H1 (cell line): ENCODE measurements at regions not wholly inside any gene's neighbourhood (a gene's known extent, or its start where the extent isn't known, plus 50 kb on each side); places are given as distances from the start of the nearest gene placed in this dataset.

Source experiments
- CTCF ChIA-PET: fragments of 300-600 bp; sonication (Branson Sonifier 250); formaldehyde crosslinking; loops from one replicate; lab custom pipeline; 2021; ENCODE audit not compliant: partially characterized antibody; lab: Charles Lee
- POLR2A ChIA-PET: fragments of 300-600 bp; sonication (Branson Sonifier 250); formaldehyde crosslinking; loops from one replicate; lab custom pipeline; 2021; ENCODE audit warnings: inconsistent platforms; ENCODE audit not compliant: partially characterized antibody; lab: Charles Lee
- DNase-seq, 2 experiments: peaks; one replicate each; pipeline versions ENCODE4 v3.0.0 to v3.0.0-alpha.2; 2010 to 2022; ENCODE audit warnings: low spot score in 2 of 2, low read depth in 1 of 2, mixed read lengths in 1 of 2
- FAIRE-seq: peaks from 2 replicates; lab custom pipeline; 2011; peaks lifted over from hg19 to GRCh38; lab: Jason Lieb, UNC
- H2AFZ ChIP-seq: 2 replicates; pipeline ENCODE4 v1.8.1; 2012; ENCODE audit warnings: low read length, inconsistent platforms
- H2AK5ac ChIP-seq: 2 replicates; pipeline ENCODE4 v1.6.1; 2013; ENCODE audit warnings: low read depth, low read length
- H2BK120ac ChIP-seq: replicated peaks from 2 replicates; pipeline ENCODE3; 2013; ENCODE audit warnings: low read depth, low read length, inconsistent platforms
- H2BK12ac ChIP-seq: 2 replicates; pipeline ENCODE4 v1.6.1; 2013; ENCODE audit warnings: low read depth, low read length
- H2BK15ac ChIP-seq: 2 replicates; pipeline ENCODE4 v1.6.1; 2013; ENCODE audit warnings: low read length
- H2BK20ac ChIP-seq: 2 replicates; pipeline ENCODE4 v1.6.1; 2013; ENCODE audit warnings: low read length
- H2BK5ac ChIP-seq: 2 replicates; pipeline ENCODE4 v1.6.1; 2013; ENCODE audit warnings: low read depth, low read length
- H3K14ac ChIP-seq: 2 replicates; pipeline ENCODE4 v1.6.1; 2013; ENCODE audit warnings: inconsistent platforms; ENCODE audit not compliant: insufficient read length
- H3K18ac ChIP-seq: 2 replicates; pipeline ENCODE4 v1.6.1; 2013; ENCODE audit warnings: low read length; ENCODE audit errors: extremely low read depth
- H3K23ac ChIP-seq: 2 replicates; pipeline ENCODE4 v1.6.1; 2013; ENCODE audit warnings: inconsistent platforms; ENCODE audit not compliant: insufficient read length
- H3K23me2 ChIP-seq: 2 replicates; pipeline ENCODE4 v1.6.1; 2013; ENCODE audit warnings: low read depth, low read length
- H3K27ac ChIP-seq: 2 replicates; pipeline ENCODE4 v1.6.1; 2011; ENCODE audit warnings: low read depth, low read length, inconsistent platforms
- H3K27me3 ChIP-seq, 4 experiments: replicated peaks in 1 of 4; 1 replicate in 1 of 4; 2 replicates in 3 of 4; pipeline versions ENCODE4 v1.6.1 to v1.8.1; 2011 to 2013; ENCODE audit warnings: low read length in 3 of 4, mild to moderate bottlenecking in 3 of 4, inconsistent platforms in 2 of 4, mixed read lengths in 2 of 4, moderate library complexity in 1 of 4; ENCODE audit not compliant: control insufficient read depth in 3 of 4, insufficient read depth in 3 of 4; ENCODE audit errors: extremely low read depth in 1 of 4
- H3K36me3 ChIP-seq, 4 experiments: 2 replicates each; pipeline versions ENCODE4 v1.6.1 to v1.8.1; 2011 to 2013; ENCODE audit warnings: mild to moderate bottlenecking in 4 of 4, low read length in 3 of 4, moderate library complexity in 2 of 4, control low read depth in 1 of 4, inconsistent platforms in 1 of 4; ENCODE audit not compliant: insufficient read depth in 4 of 4, control insufficient read depth in 2 of 4
- H3K4ac ChIP-seq: replicated peaks from 2 replicates; pipeline ENCODE3; 2013; ENCODE audit warnings: low read length, low read depth, mixed read lengths, inconsistent platforms; ENCODE audit not compliant: insufficient read length
- H3K4me1 ChIP-seq, 4 experiments: replicated peaks in 1 of 4; 1 replicate in 1 of 4; 2 replicates in 3 of 4; pipeline versions ENCODE4 v1.6.1 to v1.8.1; 2011 to 2013; ENCODE audit warnings: low read length in 3 of 4, inconsistent platforms in 2 of 4, mixed read lengths in 1 of 4; ENCODE audit not compliant: insufficient read depth in 4 of 4, control insufficient read depth in 3 of 4
- H3K4me2 ChIP-seq, 2 experiments: 2 replicates each; pipeline versions ENCODE4 v1.6.1 to v1.8.1; 2011 to 2013; ENCODE audit warnings: low read depth in 2 of 2, low read length in 2 of 2, control low read depth in 1 of 2, inconsistent platforms in 1 of 2, mild to moderate bottlenecking in 1 of 2; ENCODE audit not compliant: insufficient read depth in 1 of 2
- H3K4me3 ChIP-seq, 4 experiments: fragments of 200-600, 300-600 bp in 1 of 4; sonication (generic), shearing (Covaris generic), sonication (Bioruptor Twin) in 1 of 4; 2 replicates each; pipeline versions ENCODE4 v1.5.1 to v1.8.1; 2011 to 2016; ENCODE audit warnings: low read length in 4 of 4, low read depth in 3 of 4, control low read depth in 2 of 4, inconsistent platforms in 2 of 4, mild to moderate bottlenecking in 2 of 4, mixed read lengths in 1 of 4, moderate library complexity in 1 of 4; ENCODE audit not compliant: insufficient read depth in 2 of 4; ENCODE audit errors: extremely low read depth in 1 of 4
- H3K56ac ChIP-seq: replicated peaks from 2 replicates; pipeline ENCODE3; 2013; ENCODE audit warnings: low read depth, mild to moderate bottlenecking, mixed read lengths, low read length, inconsistent platforms; ENCODE audit not compliant: insufficient read length
- H3K79me1 ChIP-seq: 2 replicates; pipeline ENCODE4 v1.6.1; 2013; ENCODE audit warnings: low read depth, low read length, control low read depth
- H3K79me2 ChIP-seq, 2 experiments: 2 replicates each; pipeline versions ENCODE4 v1.6.1 to v1.8.1; 2012 to 2013; ENCODE audit warnings: low read length in 2 of 2, mild to moderate bottlenecking in 2 of 2, inconsistent platforms in 1 of 2; ENCODE audit not compliant: insufficient read depth in 2 of 2, control insufficient read depth in 1 of 2
- H3K9ac ChIP-seq, 4 experiments: replicated peaks in 1 of 4; 1 replicate in 1 of 4; 2 replicates in 3 of 4; pipeline versions ENCODE4 v1.6.1 to v1.8.1; 2011 to 2013; ENCODE audit warnings: low read depth in 3 of 4, low read length in 3 of 4, control low read depth in 2 of 4, mild to moderate bottlenecking in 2 of 4, moderate library complexity in 2 of 4, inconsistent platforms in 1 of 4; ENCODE audit errors: extremely low read depth in 1 of 4
- H3K9me3 ChIP-seq, 2 experiments: 2 replicates each; pipeline versions ENCODE4 v1.6.1 to v1.8.1; 2012 to 2013; ENCODE audit warnings: mild to moderate bottlenecking in 2 of 2, moderate library complexity in 2 of 2, control low read depth in 1 of 2, inconsistent platforms in 1 of 2, low read depth in 1 of 2, low read length in 1 of 2, mixed read lengths in 1 of 2; ENCODE audit not compliant: insufficient read depth in 2 of 2
- H4K20me1 ChIP-seq, 2 experiments: replicated peaks in 1 of 2; 2 replicates each; pipeline versions ENCODE3 to v1.8.1; 2011 to 2013; ENCODE audit warnings: inconsistent platforms in 2 of 2, low read length in 2 of 2, mild to moderate bottlenecking in 1 of 2; ENCODE audit not compliant: insufficient read depth in 2 of 2, control insufficient read depth in 1 of 2
- H4K5ac ChIP-seq: 2 replicates; pipeline ENCODE4 v1.6.1; 2013; ENCODE audit warnings: low read length, low read depth, mixed read lengths, inconsistent platforms; ENCODE audit not compliant: insufficient read length
- H4K8ac ChIP-seq: 2 replicates; pipeline ENCODE4 v1.8.0; 2013; ENCODE audit warnings: mild to moderate bottlenecking, moderate library complexity, low read length, inconsistent platforms; ENCODE audit not compliant: insufficient read depth; ENCODE audit errors: extremely low read depth
- H4K91ac ChIP-seq: replicated peaks from 2 replicates; pipeline ENCODE3; 2013; ENCODE audit warnings: low read length, mixed read lengths, inconsistent platforms; ENCODE audit not compliant: insufficient read length
- CBX5 ChIP-seq: fragments of 300-800, 300-1000 bp; sonication (generic); IDR thresholded peaks from 2 replicates; pipeline ENCODE4 v1.7.1; 2016; ENCODE audit warnings: antibody characterized with exemption, low read length, low read depth
- EZH2 ChIP-seq: fragments of 200-600 bp; sonication (generic); IDR thresholded peaks from 2 replicates; pipeline ENCODE4 v1.7.1; 2012; ENCODE audit warnings: low read depth, mild to moderate bottlenecking, moderate library complexity, low read length, inconsistent platforms; ENCODE audit not compliant: severe bottlenecking
- RFX5 ChIP-seq: IDR thresholded peaks from 2 replicates; pipeline ENCODE4 v1.6.1; 2011; ENCODE audit warnings: low read depth, low read length, improper control_type of control experiment, borderline replicate concordance

DNA sequence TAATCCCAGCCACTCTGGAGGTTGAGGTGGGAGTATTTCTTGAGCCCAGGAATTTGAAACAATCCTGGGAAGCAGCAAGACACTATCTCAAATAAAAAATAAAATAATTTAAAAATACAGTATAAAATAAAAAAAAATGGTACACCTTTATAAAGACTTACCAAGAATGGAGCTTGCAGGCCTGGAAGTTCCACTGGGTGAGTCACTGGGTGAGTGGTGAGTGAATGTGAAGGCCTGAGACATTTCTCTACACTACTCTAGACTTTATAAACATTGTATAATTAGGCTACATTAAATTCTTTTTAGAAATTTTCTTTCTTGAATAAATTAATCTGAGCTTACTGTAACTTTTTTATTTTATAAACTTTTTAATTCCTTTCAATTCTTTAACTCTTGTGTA, 609.1 kb upstream of the BCHE start:
- Histone ChIP-seq H2BK120ac (no peak overlapping the region), H3K56ac (no peak overlapping the region), H3K9me3 (no peaks in the 10 kb centered on the region), H4K20me1 (no peaks in the 10 kb centered on the region), H2AK5ac (no peak overlapping the region), H3K23me2 (no peaks in the 10 kb centered on the region), H2BK5ac (no peak overlapping the region), H3K23ac (no peak overlapping the region), H3K4me3 (no peak overlapping the region), H3K18ac (no peak overlapping the region), H3K79me2 (no peaks in the 10 kb centered on the region), H3K27ac (no peak overlapping the region), H3K4ac (no peak overlapping the region), H3K14ac (no peak overlapping the region), H2BK20ac (no peak overlapping the region), H2AFZ (no peak overlapping the region), H4K8ac (no peak overlapping the region), H3K27me3 (no peaks in the 10 kb centered on the region), H3K79me1 (no peaks in the 10 kb centered on the region), H3K9ac (no peak overlapping the region), H4K5ac (no peak overlapping the region), H3K36me3 (no peaks in the 10 kb centered on the region), H3K4me2 (no peak overlapping the region), H2BK12ac (no peak overlapping the region), H2BK15ac (no peak overlapping the region), H4K91ac (no peak overlapping the region), H3K4me1 (peaks cover 0 to 10% (median 0%) of the 10 kb centered on the region in 4 experiments; a peak in 2 of 7 replicates)
- ChIA-PET POLR2A (interaction anchor here (0.7 kb wide), 1 partner anchor 192 kb away, joined by 3 read pairs; no protein-coding TSS in a partner anchor), CTCF (interaction anchor here (1.7 kb wide), 1 partner anchor 10 kb away, joined by 5 read pairs; no protein-coding TSS in a partner anchor)
- FAIRE-seq (no peak), DNase-seq (no peak)
- no peak for TF ChIP-seq CBX5
- TF ChIP-seq RFX5, result no peak
- no peak for TF ChIP-seq EZH2
